IMR-90 (cell line): ENCODE measurements at regions not wholly inside any gene's neighbourhood (a gene's known extent, or its start where the extent isn't known, plus 50 kb on each side); places are given as distances from the start of the nearest gene placed in this dataset.

Experiments used
- CHD1 ChIP-seq: IDR thresholded peaks from 2 replicates; pipeline ENCODE4 v1.6.1; 2012; ENCODE audit warnings: low read depth, low read length, improper control_type of control experiment
- CTCF ChIP-seq: conservative IDR thresholded peaks from 2 replicates; pipeline ENCODE4 v1.5.1; 2012; ENCODE audit warnings: mild to moderate bottlenecking, low read depth, low read length, improper control_type of control experiment
- FOS ChIP-seq: fragments of 150-350 bp; IDR thresholded peaks from 2 replicates; pipeline ENCODE4 v1.6.1; 2016; ENCODE audit warnings: low read depth, low read length
- MAFK ChIP-seq: IDR thresholded peaks from 2 replicates; pipeline ENCODE4 v1.6.1; 2012; ENCODE audit warnings: low read depth, low read length, improper control_type of control experiment
- MAZ ChIP-seq: IDR thresholded peaks from 2 replicates; pipeline ENCODE4 v1.6.1; 2012; ENCODE audit warnings: low read depth, mild to moderate bottlenecking, low read length, improper control_type of control experiment, moderate library complexity, borderline replicate concordance
- POLR2A ChIP-seq: IDR thresholded peaks from 2 replicates; pipeline ENCODE4 v1.6.1; 2012; ENCODE audit warnings: mild to moderate bottlenecking, low read depth, low read length
- RCOR1 ChIP-seq: IDR thresholded peaks from 2 replicates; pipeline ENCODE4 v1.6.1; 2012; ENCODE audit warnings: mild to moderate bottlenecking, low read length, improper control_type of control experiment; ENCODE audit not compliant: insufficient replicate concordance
- RFX5 ChIP-seq: IDR thresholded peaks from 2 replicates; pipeline ENCODE4 v1.8.0; 2012; ENCODE audit warnings: low read depth, mild to moderate bottlenecking, low read length, moderate library complexity

- TF ChIP-seq POLR2A = no peak
- TF ChIP-seq MAFK = no peak
- TF ChIP-seq CTCF = no peak
- TF ChIP-seq MAZ = no peak
- no peak for TF ChIP-seq FOS
- no peak for TF ChIP-seq RCOR1
- TF ChIP-seq RFX5 = no peak
- TF ChIP-seq CHD1 = no peak
Measured at GRCh38 chr9:81823672-81824554, 104.3 kb upstream of the SPATA31D4 start.
